IPS-18a (cell line): ENCODE measurements at regions not wholly inside any gene's neighbourhood (a gene's known extent, or its start where the extent isn't known, plus 50 kb on each side); places are given as distances from the start of the nearest gene placed in this dataset.

Experiments used
- H3K27ac ChIP-seq: one replicate; pipeline ENCODE4 v1.5.1; 2013; ENCODE audit warnings: low read length
- H3K27me3 ChIP-seq: one replicate; pipeline ENCODE4 v1.6.1; 2013; ENCODE audit warnings: mild to moderate bottlenecking, low read length; ENCODE audit not compliant: control insufficient read depth, insufficient read depth
- H3K36me3 ChIP-seq: one replicate; pipeline ENCODE4 v1.6.1; 2013; ENCODE audit warnings: low read depth, low read length; ENCODE audit not compliant: control insufficient read depth
- H3K4me1 ChIP-seq: one replicate; pipeline ENCODE4 v1.6.1; 2013; ENCODE audit warnings: low read depth, low read length; ENCODE audit not compliant: control insufficient read depth
- H3K4me3 ChIP-seq: one replicate; pipeline ENCODE4 v1.5.1; 2013; ENCODE audit warnings: low read length
- H3K9ac ChIP-seq: one replicate; pipeline ENCODE4 v1.6.1; 2013; ENCODE audit warnings: mild to moderate bottlenecking, low read length, moderate library complexity
- H3K9me3 ChIP-seq: one replicate; pipeline ENCODE4 v1.6.1; 2013; ENCODE audit warnings: low read depth, low read length; ENCODE audit not compliant: control insufficient read depth

DNA sequence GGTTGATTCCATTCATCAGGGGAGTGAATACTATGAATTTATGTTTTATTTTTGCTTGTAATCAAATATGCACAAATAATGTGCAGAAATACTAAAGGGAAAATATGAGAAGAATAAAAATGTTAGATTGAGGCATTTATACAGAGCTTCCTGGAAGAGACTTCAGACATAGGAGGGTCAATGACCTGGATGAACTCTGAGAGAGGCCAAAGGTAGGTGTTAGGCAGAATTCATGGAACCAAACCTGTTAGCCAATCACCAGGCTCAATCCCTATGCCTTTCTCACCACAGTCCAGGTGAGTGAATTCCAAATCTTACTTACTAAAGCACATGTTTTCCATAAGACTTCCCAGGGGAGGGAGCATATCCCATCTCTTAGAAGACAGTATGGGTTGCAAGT lies 130.4 kb upstream of the NTF3 start:
- H3K27ac ChIP-seq = no peak overlapping the region
- no peaks in the 10 kb centered on the region for H3K27me3 ChIP-seq
- H3K9me3 ChIP-seq = no peaks in the 10 kb centered on the region
- H3K9ac ChIP-seq = no peak overlapping the region
- H3K4me1 ChIP-seq = peaks cover 4% of the 10 kb centered on the region
- no peaks in the 10 kb centered on the region for H3K36me3 ChIP-seq
- no peak overlapping the region for H3K4me3 ChIP-seq

DNA sequence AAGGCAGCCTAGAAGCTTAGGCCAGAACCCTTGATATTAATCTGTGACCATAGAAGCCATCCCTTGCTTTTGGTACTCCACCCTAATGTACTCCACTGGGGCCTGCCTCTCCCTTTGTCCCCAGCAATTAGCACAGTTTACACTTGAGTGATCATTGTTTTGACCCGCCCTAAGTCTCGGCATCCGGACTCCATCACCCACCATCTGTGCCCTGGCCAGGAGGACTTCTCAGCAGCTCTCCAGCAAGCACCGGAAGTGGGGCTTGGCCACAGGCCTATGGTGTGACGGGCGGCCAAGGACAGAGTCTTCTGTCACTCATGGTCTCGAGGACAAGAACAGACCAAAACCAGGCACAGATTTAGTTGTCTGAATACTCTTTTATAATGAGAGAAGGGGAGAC lies 126.5 kb upstream of the NTF3 start:
- H3K4me3 ChIP-seq = no peak overlapping the region
- no peak overlapping the region for H3K9ac ChIP-seq
- no peaks in the 10 kb centered on the region for H3K36me3 ChIP-seq
- no peak overlapping the region for H3K27ac ChIP-seq
- no peaks in the 10 kb centered on the region for H3K27me3 ChIP-seq
- no peaks in the 10 kb centered on the region for H3K9me3 ChIP-seq
- no peaks in the 10 kb centered on the region for H3K4me1 ChIP-seq

DNA sequence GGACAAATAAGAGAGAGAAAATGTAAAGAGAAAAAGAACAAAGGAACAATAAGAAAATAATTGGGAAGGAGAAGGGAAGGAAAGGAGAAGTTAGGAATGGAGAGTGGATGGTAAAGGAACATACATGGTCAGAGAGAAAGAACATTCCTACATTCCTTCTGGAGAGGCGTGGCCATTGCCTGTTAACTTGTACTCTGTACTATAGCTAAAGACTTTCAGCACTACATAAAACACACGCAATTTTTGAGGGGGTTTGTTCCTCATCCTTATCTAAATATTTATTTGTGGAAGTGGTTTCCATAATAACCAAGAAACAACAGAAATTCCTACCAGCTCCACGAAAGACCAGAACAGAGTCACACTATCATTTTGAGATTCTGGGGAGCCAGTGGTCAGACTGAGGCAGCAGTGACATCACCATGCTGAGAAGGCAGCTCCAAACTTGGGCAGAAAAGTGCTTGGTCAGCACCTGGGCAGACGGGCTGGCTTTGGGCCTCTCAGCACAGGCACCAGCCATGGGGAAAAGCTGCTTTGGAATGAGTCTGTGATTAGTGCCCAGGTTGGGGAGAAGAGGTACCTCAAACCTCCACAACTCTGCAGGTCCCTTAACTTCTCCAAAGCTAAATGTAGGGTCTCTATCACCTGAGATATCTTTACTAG lies 125.9 kb upstream of the NTF3 start:
- no peaks in the 10 kb centered on the region for H3K27me3 ChIP-seq
- no peak overlapping the region for H3K4me3 ChIP-seq
- H3K4me1 ChIP-seq = no peaks in the 10 kb centered on the region
- no peak overlapping the region for H3K27ac ChIP-seq
- no peaks in the 10 kb centered on the region for H3K9me3 ChIP-seq
- H3K9ac ChIP-seq = no peak overlapping the region
- H3K36me3 ChIP-seq = no peaks in the 10 kb centered on the region

DNA sequence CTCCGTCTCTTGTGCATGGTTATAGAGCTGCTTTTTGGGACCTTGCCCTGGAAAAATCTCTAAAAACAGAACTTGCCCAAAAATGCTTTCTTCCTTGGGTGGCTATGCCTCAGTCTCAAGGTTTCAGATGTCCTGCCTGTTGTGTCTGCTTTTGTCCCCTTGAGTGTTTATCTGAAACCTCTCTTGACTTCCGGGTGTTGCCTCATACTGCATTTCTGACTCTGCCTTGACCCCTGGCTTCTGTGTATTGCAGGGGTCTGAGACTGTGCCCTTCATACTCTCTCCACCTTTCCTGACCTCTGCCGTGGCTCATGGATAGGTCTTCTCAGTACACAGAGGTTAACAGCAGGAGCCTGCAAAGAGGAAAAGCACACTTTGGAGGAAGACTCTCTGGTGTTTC lies 124.8 kb upstream of the NTF3 start:
- Histone ChIP-seq H3K36me3 (no peaks in the 10 kb centered on the region), H3K9ac (no peak overlapping the region), H3K27me3 (no peaks in the 10 kb centered on the region), H3K4me3 (no peak overlapping the region), H3K4me1 (no peaks in the 10 kb centered on the region), H3K27ac (no peak overlapping the region), H3K9me3 (no peaks in the 10 kb centered on the region)

DNA sequence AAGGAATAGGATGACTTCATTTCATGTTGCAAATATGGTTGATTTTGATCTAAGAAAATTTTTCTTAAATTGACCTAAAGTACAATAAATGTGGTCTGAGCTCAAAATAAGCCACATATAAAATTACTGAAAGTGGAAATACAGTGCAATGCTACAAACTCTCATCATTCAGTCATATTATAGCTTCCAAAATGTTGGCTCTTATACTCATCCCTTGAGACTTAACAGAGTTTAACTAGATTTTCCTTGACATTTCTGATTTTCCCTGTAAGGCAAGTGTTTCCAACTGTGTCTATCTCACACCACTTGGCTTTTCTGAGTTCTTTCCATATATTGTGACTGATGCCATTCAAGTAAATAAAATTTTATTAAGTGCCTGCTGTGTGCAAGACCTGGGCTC lies 123.7 kb upstream of the NTF3 start:
- Histone ChIP-seq H3K27ac (no peak overlapping the region), H3K36me3 (no peaks in the 10 kb centered on the region), H3K27me3 (no peaks in the 10 kb centered on the region), H3K9me3 (no peaks in the 10 kb centered on the region), H3K4me3 (no peak overlapping the region), H3K4me1 (no peaks in the 10 kb centered on the region), H3K9ac (no peak overlapping the region)

DNA sequence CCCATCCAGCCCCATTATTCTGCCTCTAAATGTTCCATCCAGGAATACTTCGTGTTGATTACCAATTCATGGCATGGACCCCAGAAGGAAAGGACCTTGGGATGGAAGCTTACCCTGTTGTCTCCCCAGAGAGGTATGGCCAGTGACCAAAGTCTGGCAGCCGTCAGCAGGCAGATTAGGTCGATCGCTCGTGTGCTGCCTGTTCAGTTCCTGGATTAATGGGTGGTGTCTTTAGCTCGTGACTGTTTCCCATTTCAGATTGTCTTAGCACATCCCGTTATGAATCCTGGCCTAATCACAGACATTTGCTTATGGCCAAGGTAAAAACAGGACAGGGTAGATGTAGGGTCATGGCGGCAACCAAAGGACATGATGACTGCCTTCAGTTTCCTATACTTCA lies 122.9 kb upstream of the NTF3 start:
- Histone ChIP-seq H3K27ac (no peak overlapping the region), H3K27me3 (no peaks in the 10 kb centered on the region), H3K4me3 (no peak overlapping the region), H3K9me3 (no peaks in the 10 kb centered on the region), H3K4me1 (no peaks in the 10 kb centered on the region), H3K9ac (no peak overlapping the region), H3K36me3 (no peaks in the 10 kb centered on the region)

DNA sequence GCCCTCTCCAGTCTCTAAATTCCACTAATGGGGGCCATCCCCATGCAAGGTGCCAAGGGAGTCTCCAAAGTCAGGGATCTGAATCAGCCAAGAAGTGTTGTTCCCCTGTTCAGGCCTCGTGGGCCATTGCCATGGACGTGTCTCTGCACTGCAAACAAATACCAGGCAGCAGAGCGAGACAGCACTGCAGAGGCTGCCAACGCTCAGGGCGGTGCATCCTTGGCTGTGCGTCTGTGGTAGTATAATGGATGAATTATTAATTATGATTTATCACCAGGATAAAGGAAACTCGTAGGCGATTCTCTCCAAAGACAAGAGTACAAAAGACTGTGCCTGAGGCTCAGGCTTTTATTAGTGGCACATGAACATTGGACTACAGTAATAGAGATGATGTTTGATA lies 122.3 kb upstream of the NTF3 start:
- no peaks in the 10 kb centered on the region for H3K36me3 ChIP-seq
- no peaks in the 10 kb centered on the region for H3K27me3 ChIP-seq
- H3K9ac ChIP-seq = no peak overlapping the region
- H3K9me3 ChIP-seq = no peaks in the 10 kb centered on the region
- H3K4me1 ChIP-seq = no peaks in the 10 kb centered on the region
- H3K27ac ChIP-seq = no peak overlapping the region
- H3K4me3 ChIP-seq = no peak overlapping the region

DNA sequence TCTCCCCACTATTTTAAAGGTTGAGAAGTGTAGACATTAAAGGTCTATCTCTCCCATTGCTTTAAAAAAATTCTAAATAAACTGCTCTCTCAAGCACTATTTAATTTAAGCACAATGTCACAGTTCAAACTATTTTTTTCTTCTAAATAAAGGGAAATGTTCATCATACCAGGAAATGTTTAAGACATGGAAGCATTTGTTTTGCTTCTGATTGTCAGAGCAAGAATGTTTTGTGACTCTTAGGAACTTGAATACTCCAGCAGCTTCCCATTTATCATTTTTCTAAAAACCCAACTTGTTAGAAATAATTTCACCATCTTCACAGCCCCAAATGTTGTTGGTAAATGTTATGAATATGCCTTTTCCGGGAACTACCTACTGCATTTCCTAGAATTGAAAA lies 121.8 kb upstream of the NTF3 start:
- no peaks in the 10 kb centered on the region for H3K36me3 ChIP-seq
- no peaks in the 10 kb centered on the region for H3K27me3 ChIP-seq
- H3K9me3 ChIP-seq = no peaks in the 10 kb centered on the region
- H3K27ac ChIP-seq = no peak overlapping the region
- no peak overlapping the region for H3K4me3 ChIP-seq
- no peaks in the 10 kb centered on the region for H3K4me1 ChIP-seq
- no peak overlapping the region for H3K9ac ChIP-seq

DNA sequence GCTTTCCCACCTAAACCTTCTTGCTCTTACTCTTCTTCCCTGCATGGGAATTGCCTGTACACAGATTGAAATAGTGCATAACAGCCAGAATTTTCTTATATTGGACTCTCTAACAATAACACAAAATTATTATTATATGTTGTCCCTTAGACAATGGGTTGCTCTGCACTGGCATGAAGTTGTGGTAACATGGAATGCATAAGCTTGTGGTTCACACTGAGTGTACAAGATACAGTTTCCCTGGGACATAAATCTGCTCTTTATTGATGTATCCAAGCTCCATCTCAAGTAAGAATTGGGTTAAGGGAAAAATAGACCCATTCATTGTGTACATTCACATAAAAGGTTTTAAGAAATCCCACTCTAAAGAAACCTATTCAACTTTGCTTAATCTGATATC lies 114.4 kb upstream of the NTF3 start:
- Histone ChIP-seq H3K4me3 (no peak overlapping the region), H3K4me1 (no peaks in the 10 kb centered on the region), H3K27me3 (no peaks in the 10 kb centered on the region), H3K9me3 (no peaks in the 10 kb centered on the region), H3K9ac (no peak overlapping the region), H3K36me3 (no peaks in the 10 kb centered on the region), H3K27ac (no peak overlapping the region)

DNA sequence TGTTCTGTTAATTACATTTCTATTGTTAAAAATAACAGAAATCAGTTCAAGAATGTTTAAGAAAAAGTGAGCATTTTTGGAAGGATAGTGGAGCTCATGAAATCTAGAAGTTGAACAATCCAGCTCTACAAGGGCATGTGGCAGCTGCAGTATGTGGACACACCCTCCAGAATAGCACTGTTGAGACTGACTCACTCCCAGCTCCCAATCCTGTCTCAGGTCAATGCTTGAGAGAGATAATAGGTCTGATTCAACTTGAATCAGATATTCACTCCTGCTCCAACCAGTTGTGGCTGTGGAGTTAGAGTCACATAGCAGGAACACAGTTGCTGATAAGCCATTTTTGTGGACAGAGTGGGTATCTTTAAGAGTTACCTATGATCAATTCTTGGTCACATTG lies 113.0 kb upstream of the NTF3 start:
- Histone ChIP-seq H3K27me3 (no peaks in the 10 kb centered on the region), H3K27ac (no peak overlapping the region), H3K9ac (no peak overlapping the region)

DNA sequence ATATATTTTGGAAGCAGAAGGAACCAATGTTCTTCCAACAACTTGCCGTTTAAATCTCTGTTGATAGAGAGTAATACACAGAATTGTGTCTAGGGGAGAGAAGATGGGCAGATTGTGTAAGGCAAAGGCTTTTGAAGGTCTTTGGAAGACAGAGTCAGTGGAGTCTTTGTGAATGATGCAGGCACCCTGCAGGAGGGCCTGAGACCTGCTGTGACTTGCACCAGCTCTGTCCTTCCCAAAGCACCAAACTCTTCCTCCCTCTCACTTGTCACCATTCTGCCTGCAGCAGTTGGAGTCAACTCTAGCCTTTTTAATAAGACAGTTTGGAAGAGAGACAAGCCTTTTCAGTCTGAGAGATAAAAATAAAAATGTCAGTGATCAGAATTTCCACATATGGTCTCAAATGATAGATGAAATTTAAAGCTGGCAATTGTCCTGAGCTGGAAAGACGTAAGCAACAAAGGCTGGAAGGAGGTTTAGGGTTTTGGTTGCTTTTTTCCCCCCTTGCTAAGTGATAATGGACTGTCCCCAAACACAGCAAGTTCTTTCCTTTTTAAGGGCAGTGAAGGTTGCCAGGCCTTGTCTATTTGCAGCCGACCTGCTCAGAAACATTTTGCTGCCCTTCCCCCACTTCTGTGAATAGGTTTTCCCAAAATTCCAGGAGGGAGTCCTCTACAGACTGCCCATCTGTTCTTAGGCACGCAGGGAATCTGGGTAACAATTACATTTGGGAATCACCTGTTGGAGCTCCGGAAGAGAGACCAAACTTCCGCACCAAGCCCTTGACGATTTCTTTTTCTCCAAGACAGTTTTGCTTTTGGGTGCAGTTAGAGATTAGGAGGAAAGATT lies 103.0 kb upstream of the NTF3 start:
- H3K36me3 ChIP-seq = no peaks in the 10 kb centered on the region
- no peak overlapping the region for H3K27ac ChIP-seq
- peaks cover 16% of the 10 kb centered on the region for H3K4me1 ChIP-seq
- H3K4me3 ChIP-seq = no peak overlapping the region
- no peak overlapping the region for H3K9ac ChIP-seq
- H3K9me3 ChIP-seq = no peaks in the 10 kb centered on the region
- no peaks in the 10 kb centered on the region for H3K27me3 ChIP-seq

More for the DNA sequence above, 113.0 kb upstream of the NTF3 start:
- Histone ChIP-seq H3K9me3 (no peaks in the 10 kb centered on the region), H3K4me3 (no peak overlapping the region), H3K4me1 (no peaks in the 10 kb centered on the region), H3K36me3 (no peaks in the 10 kb centered on the region)

DNA sequence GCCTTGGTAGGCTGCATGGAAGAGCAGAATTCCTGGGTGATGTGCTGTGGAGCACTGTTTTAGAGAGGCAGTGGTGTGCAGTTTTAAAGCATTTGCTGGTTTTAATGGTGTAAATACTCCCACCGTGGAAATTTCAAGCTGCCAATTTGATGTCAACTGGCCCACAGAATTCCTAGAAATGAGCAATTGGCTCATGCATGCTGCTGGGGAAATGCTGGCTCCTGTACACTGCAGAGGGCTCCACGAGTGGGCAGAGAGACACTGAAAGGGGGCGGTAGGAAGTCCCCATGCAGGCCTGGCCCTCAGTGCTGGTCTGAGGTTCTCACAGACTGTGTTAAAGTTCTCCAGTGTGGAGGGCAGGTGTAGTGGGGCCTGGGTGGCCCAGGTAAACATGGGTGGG lies 99.4 kb upstream of the NTF3 start:
- Histone ChIP-seq H3K27ac (no peak overlapping the region), H3K9me3 (no peaks in the 10 kb centered on the region), H3K36me3 (no peaks in the 10 kb centered on the region), H3K9ac (no peak overlapping the region), H3K27me3 (no peaks in the 10 kb centered on the region), H3K4me3 (no peak overlapping the region), H3K4me1 (peaks cover 23% of the 10 kb centered on the region)
